ENCODE measurements at regions not wholly inside any gene's neighbourhood (a gene's known extent, or its start where the extent isn't known, plus 50 kb on each side); places are given as distances from the start of the nearest gene placed in this dataset.
"Not testable (repeated sequence)": the region's sequence is repeated elsewhere in the genome, so short reads cannot be mapped to it uniquely, and the experiment has no call there.

- ATAC-seq (no peak), FAIRE-seq (no peak), DNase-seq (ENCODE audit: low read depth in 1 of 2, low spot score in 1 of 2) (no peak)
- 30% methylated on average over 5 of the region's 5 CpGs for WGBS (ENCODE audit: missing lambda C conversion rate)
- Histone ChIP-seq H3K4me3 (no peak overlapping the region), H3K4me2 (no peak overlapping the region), H3K27ac (no peak overlapping the region), H3K4me1 (no peaks in the 10 kb centered on the region), H3K9me3 (no peaks in the 10 kb centered on the region)
- ChIA-PET CTCF (no interaction called here), POLR2A (no interaction called here)
- no peak for TF ChIP-seq HMGXB4 (CRISPR knock-in tag; IDR thresholded peaks at IDR 0.05; ENCODE audit: borderline replicate concordance)
- no peak for TF ChIP-seq ZNF302 (CRISPR knock-in tag; IDR thresholded peaks at IDR 0.05)
- no peak for TF ChIP-seq CTCF (IDR thresholded peaks at IDR 0.05)
- TF ChIP-seq HOXA7 (CRISPR knock-in tag; IDR thresholded peaks at IDR 0.05) = no peak
- no peak for TF ChIP-seq PBX3 (IDR thresholded peaks at IDR 0.05)
- TF ChIP-seq ELK1 (IDR thresholded peaks at IDR 0.05; ENCODE audit: low read depth, low read length) = no peak
- TF ChIP-seq CHD4 (IDR thresholded peaks at IDR 0.05; ENCODE audit: borderline replicate concordance) = no peak
- TF ChIP-seq ZFP36 (IDR thresholded peaks at IDR 0.05; ENCODE audit: borderline replicate concordance, partially characterized antibody) = no peak
- TF ChIP-seq MAFK (IDR thresholded peaks at IDR 0.05; ENCODE audit: partially characterized antibody) = no peak
- TF ChIP-seq HOXB5 (CRISPR knock-in tag; IDR thresholded peaks at IDR 0.05) = no peak
- no peak for TF ChIP-seq BHLHE40 (IDR thresholded peaks at IDR 0.05; ENCODE audit: low read depth, low read length)
- no peak for TF ChIP-seq NR3C1 (IDR thresholded peaks at IDR 0.05)
- no peak for TF ChIP-seq KDM1A (IDR thresholded peaks at IDR 0.05; ENCODE audit: low read depth)
Measured at GRCh38 chr21:35594905-35595304, 465.4 kb downstream of the SETD4 start.

GRCh38 chr21:35593000-35593502 is 467.3 kb downstream of the SETD4 start:
- POLR2A ChIA-PET = no interaction called here
- no peak for FAIRE-seq
- no peaks in the 10 kb centered on the region for H3K4me1 ChIP-seq
- no peak overlapping the region for H3K4me2 ChIP-seq
- WGBS (ENCODE audit: missing lambda C conversion rate) = 8% methylated on average over 5 of the region's 5 CpGs
- ATAC-seq = no peak
- H3K9me3 ChIP-seq = no peaks in the 10 kb centered on the region
- H3K4me3 ChIP-seq = no peak overlapping the region
- no peak for DNase-seq (ENCODE audit: low read depth in 1 of 2, low spot score in 1 of 2)
- CTCF ChIA-PET = no interaction called here
- no peak overlapping the region for H3K27ac ChIP-seq
- no peak for TF ChIP-seq CBX8 (IDR thresholded peaks at IDR 0.05)
- no peak for TF ChIP-seq RFX5 (IDR thresholded peaks at IDR 0.05)
- TF ChIP-seq ZC3H11A (IDR thresholded peaks at IDR 0.05) = no peak
- no peak for TF ChIP-seq RARB (CRISPR knock-in tag; IDR thresholded peaks at IDR 0.05)
- TF ChIP-seq ZFP36 (IDR thresholded peaks at IDR 0.05; ENCODE audit: borderline replicate concordance, partially characterized antibody) = no peak
- TF ChIP-seq MYC (IDR thresholded peaks at IDR 0.05; ENCODE audit: borderline replicate concordance, low read length) = no peak
- no peak for TF ChIP-seq SMC3 (IDR thresholded peaks at IDR 0.05)
- TF ChIP-seq KDM5A (IDR thresholded peaks at IDR 0.05) = no peak
- TF ChIP-seq HDAC2 (IDR thresholded peaks at IDR 0.05) = no peak

GRCh38 chr21:35590284-35590683 is 470.0 kb downstream of the SETD4 start:
- FAIRE-seq; ATAC-seq; POLR2A ChIA-PET; H3K9me3 ChIP-seq; H3K4me2 ChIP-seq; DNase-seq (ENCODE audit: low read depth in 1 of 2, low spot score in 1 of 2); H3K4me3 ChIP-seq; H3K27ac ChIP-seq; H3K4me1 ChIP-seq: not testable (repeated sequence)
- CTCF ChIA-PET = interaction anchor here (0.6 kb wide), 1 partner anchor 274 kb away, joined by 3 read pairs; no protein-coding TSS in a partner anchor
- 42% methylated on average over 3 of the region's 3 CpGs for WGBS (ENCODE audit: missing lambda C conversion rate)

Measured in A549 (cell line).